Right renal cortex interstitium (tissue), 3 donors: ENCODE measurements at regions not wholly inside any gene's neighbourhood (a gene's known extent, or its start where the extent isn't known, plus 50 kb on each side); places are given as distances from the start of the nearest gene placed in this dataset.
"Not testable (repeated sequence)": the region's sequence is repeated elsewhere in the genome, so short reads cannot be mapped to it uniquely, and the experiment has no call there.

ENCODE experiments used
- DNase-seq, 3 donors: peaks; one replicate each; pipeline ENCODE4 v3.0.0-alpha.2; 2013; ENCODE audit warnings: low read depth in 3 of 3, low spot score in 2 of 3

DNA sequence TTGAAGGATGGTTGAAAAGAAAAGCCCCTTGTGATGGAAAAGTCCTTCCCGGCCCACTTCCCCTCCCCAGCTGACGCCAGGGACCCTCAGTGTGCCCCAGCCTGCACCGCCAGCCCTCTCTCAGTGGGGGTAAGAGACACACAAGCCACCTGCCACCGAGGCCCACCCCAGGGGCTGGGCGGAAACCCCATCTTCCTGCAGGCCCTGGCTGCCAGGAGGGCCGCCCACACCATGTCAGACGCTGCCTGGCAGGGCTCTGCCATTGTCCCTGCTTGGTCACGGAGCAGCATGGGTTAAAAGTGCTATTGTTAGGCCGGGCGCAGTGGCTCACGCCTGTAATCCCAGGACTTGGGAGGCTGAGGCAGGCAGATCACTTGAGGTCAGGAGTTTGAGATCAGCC is 142.0 kb upstream of the ZNF469 start:
- DNase-seq: not testable (repeated sequence)

- not testable (repeated sequence) for DNase-seq
Measured at GRCh38 chr16:88241404-88242311, 141.1 kb upstream of the ZNF469 start.

DNA sequence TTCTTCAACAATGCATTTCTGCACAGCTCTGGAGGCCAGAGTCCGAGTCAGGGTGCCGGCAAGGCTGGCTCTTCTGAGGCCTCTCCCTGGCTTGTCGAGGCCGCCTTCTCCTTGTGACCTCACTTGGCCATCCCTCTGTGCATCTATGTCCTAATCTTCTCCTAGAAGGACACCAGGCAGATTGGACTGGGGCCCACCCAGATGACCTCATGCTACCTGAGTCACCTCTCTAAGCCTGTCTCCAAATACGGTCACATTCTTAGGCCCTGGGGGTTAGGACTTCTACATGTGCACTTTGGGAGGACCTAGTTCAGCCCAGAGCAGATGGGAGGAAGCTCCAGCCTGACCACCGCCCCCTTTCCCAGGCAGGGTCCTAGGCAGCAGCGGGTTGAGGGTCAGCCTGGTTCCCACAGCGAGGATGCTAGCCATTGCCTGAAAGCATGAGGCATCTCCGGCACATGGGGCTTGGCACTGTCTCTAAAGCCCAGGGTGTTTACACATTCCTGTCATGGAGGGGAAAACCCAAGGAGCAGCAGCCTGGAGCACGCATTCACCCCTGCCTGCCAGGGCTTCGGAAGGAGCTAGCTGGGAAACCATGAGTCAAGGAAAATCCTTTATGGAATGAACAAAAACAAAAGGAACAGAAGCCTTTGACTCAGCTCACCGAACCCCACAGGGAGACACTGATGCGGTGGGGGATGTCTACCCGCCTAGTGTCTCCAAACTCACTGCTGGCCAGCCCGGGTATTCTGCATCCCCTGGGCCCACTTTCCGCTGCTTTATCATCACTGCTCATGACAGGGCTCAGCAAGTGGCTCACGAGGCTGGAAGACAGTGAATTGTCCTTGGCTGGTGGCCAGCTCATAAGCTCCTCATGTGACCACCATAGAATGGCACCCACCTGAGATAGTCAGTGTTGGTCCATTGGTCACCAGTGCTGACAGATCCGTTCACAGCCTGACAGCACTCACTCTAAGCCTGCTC is 140.2 kb upstream of the ZNF469 start:
- not testable (repeated sequence) for DNase-seq

DNA sequence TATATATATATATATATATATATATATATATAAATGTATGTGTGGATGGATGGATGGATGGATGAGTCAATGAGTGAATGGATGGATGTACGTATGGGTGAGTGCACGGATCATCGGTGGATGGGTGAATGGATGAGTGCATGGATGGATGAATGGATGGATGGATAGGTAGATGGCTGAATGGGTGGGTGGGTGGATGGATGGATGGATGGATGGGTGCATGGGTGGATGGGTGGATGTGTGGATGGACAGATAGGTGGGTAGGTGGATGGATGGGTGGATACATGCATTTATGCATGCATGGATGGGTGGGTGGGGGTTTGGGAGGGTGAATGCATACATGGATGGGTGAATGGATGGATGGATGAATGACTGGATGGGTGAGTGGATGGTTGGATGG is 138.8 kb upstream of the ZNF469 start:
- DNase-seq: not testable (repeated sequence)

DNA sequence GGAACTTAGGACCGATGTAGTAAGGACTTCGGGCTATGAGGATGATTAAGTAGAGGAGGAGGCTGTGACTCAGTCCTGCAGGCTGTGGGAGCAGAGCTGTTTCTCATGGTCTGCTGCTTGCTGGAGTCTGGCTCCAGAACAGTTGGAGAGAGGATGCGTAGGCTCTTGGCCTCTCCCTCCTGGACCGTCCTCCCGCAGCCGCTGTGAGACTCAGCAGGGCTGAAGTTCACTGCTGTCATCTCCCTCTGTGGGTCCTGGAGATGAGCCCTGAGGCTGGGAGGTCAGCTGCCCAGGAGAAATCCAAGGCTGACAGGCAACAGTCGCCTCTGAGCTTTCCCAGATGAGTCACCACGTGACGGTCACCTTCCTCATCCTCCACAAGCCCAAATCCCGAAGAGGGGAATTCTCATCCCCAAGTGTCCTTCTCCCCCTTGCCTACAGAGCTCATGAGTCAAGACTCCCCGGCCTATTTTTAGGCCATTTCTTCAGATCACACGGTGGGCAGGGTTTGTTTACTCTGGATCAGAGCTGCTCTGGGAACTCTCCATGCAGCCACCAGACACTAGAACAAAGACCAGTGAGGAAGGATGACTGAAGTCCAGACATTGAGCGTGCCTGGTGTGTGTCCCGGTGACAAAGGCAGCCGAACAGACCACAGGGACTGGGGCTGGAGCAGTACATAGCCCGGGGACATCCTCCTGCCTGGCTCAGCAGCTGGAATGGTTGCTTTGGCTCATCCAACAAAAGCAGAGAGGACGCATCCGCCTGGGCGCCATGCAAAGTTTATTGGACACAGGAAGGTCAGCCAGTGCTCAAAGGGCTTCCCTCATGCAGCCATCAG is 137.3 kb upstream of the ZNF469 start:
- DNase-seq: not testable (repeated sequence)

DNA sequence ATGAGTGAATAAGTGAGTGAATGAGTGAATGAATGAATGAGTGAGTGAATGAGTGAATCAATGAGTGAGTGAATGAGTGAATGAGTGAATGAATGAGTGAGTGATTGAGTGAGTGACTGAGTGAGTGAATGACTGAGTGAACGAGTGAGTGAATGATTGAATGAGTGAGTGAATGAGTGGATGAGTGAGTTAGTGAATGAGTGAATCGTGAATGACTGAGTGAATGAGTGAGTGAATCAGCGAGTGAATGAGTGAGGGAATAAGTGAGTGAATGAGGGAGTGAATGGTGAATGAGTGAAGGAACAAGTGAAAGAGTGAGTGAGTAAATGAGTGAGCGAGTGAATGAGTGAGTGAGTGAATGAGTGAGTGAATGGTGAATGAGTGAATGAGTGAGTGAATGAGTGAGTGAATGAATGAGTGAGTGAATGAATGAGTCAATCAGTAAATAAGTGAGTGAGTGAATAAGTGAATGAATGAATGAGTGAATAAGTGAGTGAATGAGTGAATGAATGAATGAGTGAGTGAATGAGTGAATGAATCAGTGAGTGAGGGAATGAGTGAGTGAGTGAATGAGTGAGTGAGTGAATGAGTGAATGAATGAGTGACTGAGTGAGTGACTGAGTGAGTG is 135.7 kb upstream of the ZNF469 start:
- not testable (repeated sequence) for DNase-seq

DNA sequence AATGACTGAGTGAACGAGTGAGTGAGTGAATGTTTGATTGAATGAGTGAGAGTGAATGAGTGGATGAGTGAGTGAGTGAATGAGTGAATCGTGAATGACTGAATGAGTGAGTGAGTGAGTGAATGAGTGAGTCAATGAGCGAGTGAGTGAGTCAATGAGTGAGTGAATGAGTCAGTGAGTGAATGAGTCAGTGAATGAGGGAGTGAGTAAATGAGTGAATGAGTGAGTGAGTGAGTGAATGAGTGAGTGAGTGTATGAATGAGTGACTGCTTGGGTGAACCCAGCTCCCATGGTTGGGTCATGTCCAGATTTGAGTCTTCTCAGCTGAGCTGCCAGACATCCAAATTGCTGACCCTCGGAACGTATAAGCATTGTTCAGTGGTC is 135.2 kb upstream of the ZNF469 start:
- not testable (repeated sequence) for DNase-seq

DNA sequence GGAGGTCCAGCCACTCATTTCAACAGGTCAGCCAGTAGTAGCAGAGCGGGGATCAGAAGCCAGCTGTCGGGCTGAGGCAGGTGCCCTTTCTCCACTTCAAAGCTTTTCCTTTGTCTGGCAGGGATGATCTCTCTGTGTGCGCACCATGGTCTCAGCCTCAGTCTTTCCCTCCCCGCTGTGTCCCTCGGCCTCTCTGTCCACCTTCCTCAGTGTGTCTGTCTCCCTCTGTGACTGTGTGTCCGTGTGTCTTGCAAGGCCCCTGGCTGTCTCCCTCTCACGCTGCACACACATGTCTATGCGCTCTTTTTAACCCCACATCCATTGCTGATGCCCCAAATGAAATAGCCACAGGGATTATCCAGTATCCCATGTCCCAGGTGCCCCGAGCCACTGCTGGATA is 134.0 kb upstream of the ZNF469 start:
- DNase-seq: not testable (repeated sequence)

DNA sequence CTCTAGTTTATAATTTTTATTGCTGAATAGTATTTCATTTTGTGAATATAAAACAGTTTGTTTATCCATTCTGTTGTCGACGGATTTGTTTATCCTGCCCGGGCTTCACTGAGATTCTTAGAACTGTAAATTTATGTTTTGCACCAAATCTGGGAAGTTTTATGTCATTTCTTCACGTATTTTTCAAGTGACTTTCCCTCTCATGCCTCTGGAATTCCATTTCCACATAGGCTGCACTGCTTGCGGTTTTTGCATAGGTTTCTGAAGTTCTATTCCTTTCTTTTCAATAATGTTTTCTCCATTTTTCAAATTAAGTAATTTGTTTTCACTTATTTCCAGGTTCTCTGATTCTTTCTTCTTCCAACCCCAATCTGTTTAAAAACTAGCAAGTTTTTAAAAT is 132.4 kb upstream of the ZNF469 start:
- not testable (repeated sequence) for DNase-seq

DNA sequence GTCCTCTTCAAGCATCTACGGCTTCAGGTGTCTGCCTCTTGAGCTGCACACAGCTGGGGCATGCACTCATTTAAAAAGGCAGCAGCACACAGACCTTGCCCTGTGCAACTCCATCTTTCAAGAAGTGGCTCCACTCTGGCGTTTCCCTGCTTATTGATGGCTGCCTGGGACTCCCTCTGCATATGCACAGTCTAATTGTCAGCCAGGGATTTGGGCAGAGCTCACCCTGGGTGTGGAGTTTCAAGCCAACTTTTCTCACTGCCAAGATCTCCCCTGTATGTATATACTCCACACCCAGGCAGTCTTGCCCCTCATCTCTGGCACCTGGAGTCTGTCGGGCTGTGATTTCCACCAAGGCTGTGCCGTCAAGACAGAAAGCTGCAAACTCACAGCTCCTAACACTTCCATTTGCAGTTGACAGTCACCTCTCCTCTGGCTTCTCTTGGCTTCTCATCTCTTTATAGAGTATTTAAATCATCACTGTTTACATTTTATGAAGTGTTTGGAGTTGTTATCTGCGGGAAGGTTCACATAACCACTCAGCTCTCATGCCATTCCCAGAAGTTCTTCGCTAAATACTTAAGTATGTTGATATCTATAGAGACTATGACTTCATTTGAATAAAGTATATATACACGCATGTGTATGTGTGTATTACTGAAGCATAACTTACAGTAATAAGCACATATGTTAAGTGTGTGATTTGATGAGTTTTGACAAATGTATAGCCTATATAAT is 130.5 kb upstream of the ZNF469 start:
- not testable (repeated sequence) for DNase-seq

DNA sequence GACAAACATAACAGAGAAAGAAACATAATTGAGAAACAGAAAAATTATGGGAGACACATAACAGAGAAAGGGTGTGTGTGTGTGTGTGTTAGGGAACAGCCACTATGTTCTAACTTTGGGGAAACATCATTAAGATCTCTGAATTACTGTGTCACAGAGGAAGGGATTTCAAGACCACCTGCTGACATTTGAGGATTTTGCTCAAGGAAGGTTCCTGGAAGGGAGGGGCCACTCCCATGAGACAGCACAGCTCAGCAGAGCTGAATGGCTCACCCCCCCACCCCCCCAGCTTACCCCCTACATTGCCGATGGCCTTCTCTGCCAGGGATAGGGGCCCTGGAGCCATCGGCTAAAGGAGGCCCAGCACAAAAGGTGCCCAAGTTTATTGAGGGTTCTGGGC is 124.6 kb upstream of the ZNF469 start:
- not testable (repeated sequence) for DNase-seq

GRCh38 chr16:88258764-88259525 is 123.8 kb upstream of the ZNF469 start:
- not testable (repeated sequence) for DNase-seq

DNA sequence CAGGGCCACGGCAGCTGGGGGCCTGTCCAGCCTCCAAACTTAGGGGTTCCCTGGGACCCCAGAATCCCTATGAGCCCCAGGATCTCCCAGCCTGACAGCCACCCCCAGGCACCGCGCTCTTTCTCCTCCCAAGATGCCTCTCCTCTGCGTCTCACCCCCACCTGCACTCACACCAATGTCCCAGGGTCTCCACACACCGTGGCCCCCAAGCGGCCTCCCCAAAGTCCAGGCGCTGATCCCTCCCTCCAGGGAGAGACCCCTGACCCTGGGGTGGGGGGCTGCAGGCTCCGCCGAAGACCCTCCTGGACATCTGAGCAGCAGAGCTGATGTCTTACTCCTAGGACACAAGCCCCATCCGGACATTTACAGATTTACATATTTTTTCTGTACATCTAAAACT is 123.2 kb upstream of the ZNF469 start:
- not testable (repeated sequence) for DNase-seq

- not testable (repeated sequence) for DNase-seq
Measured at GRCh38 chr16:88260146-88260545, 122.6 kb upstream of the ZNF469 start.

DNA sequence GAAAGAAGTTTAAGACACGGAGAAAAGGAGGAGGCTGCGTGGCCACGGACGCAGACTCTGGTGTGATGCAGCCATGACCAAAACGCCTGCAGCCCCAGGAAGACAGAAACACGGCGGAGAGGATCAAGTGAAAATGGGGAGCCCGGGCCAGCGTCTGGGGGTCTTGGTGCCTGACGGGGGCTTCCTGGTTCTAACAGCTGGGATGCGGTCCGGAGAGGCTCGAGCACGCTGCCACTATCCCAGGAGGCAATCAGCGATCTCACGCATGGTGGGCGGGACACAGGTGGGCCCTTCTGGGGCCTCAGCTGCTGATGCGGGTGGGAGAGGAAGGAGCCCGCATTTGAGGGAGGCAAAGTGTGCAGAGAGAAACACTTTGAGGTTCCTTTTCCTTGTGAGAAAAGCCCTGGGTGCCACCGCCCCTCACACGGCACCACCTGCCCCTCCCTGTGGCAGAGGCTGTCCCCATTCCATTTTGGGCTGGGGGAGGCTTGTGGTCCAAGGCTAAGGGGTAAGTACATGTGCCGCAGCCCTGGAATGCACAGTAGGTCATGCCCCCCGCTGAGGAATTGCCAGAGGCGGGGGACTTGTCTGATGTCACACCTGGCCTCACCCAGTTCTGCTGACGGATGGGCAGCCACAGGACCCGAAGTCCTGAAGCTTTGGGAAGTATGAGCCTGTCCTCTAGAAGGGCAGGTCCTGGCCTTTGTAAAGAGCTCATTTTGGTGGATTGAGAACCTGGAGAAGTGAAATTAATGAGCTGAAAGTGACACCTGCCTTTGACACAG is 121.7 kb upstream of the ZNF469 start:
- DNase-seq: not testable (repeated sequence)

GRCh38 chr16:88261814-88262605 is 120.7 kb upstream of the ZNF469 start:
- not testable (repeated sequence) for DNase-seq
